ENCODE measurements at regions not wholly inside any gene's neighbourhood (a gene's known extent, or its start where the extent isn't known, plus 50 kb on each side); places are given as distances from the start of the nearest gene placed in this dataset.

GRCh38 chr5:167595196-167595595 lies 696.2 kb upstream of the WWC1 start:
- ATAC-seq = no peak; the same call in 2 of the 3 replicates

GRCh38 chr5:167598166-167598565 lies 693.3 kb upstream of the WWC1 start:
- no peak for ATAC-seq
- TF ChIP-seq CREB5 (CRISPR knock-in tag; IDR thresholded peaks at IDR 0.05; ENCODE audit: low read depth) (no peak), SNAI2 (CRISPR knock-in tag; IDR thresholded peaks at IDR 0.05) (no peak), ZFP30 (CRISPR knock-in tag; IDR thresholded peaks at IDR 0.05) (no peak), ISL1 (CRISPR knock-in tag; IDR thresholded peaks at IDR 0.05) (no peak)

More at GRCh38 chr5:167595196-167595595, 696.2 kb upstream of the WWC1 start:
- TF ChIP-seq SNAI2 (CRISPR knock-in tag; IDR thresholded peaks at IDR 0.05) (no peak), TCF4 (CRISPR knock-in tag; IDR thresholded peaks at IDR 0.05; ENCODE audit: borderline replicate concordance) (no peak), CSRNP3 (CRISPR knock-in tag; IDR thresholded peaks at IDR 0.05) (no peak), ISL1 (CRISPR knock-in tag; IDR thresholded peaks at IDR 0.05) (no peak), ESRRG (CRISPR knock-in tag; IDR thresholded peaks at IDR 0.05) (no peak), GLIS3 (CRISPR knock-in tag; IDR thresholded peaks at IDR 0.05) (no peak), PPARA (CRISPR knock-in tag; IDR thresholded peaks at IDR 0.05; ENCODE audit: borderline replicate concordance) (no peak), OSR1 (CRISPR knock-in tag; IDR thresholded peaks at IDR 0.05) (no peak), PATZ1 (CRISPR knock-in tag; IDR thresholded peaks at IDR 0.05; ENCODE audit: borderline replicate concordance) (no peak), CSDC2 (CRISPR knock-in tag; IDR thresholded peaks at IDR 0.05) (no peak), ARNTL (CRISPR knock-in tag; IDR thresholded peaks at IDR 0.05; ENCODE audit: borderline replicate concordance, low read depth) (no peak), TSHZ2 (CRISPR knock-in tag; IDR thresholded peaks at IDR 0.05) (no peak), CREB5 (CRISPR knock-in tag; IDR thresholded peaks at IDR 0.05; ENCODE audit: low read depth) (no peak), RARB (CRISPR knock-in tag; IDR thresholded peaks at IDR 0.05) (no peak), ZFP3 (CRISPR knock-in tag; IDR thresholded peaks at IDR 0.05) (no peak), ZNF565 (CRISPR knock-in tag; conservative IDR thresholded peaks at IDR 0.05; ENCODE audit: low read depth) (no peak)

GRCh38 chr5:167602067-167602466 lies 689.4 kb upstream of the WWC1 start:
- TF ChIP-seq CREB5 (CRISPR knock-in tag; IDR thresholded peaks at IDR 0.05; ENCODE audit: low read depth) = no peak
- no peak for TF ChIP-seq ZFP3 (CRISPR knock-in tag; IDR thresholded peaks at IDR 0.05)
- TF ChIP-seq CSDC2 (CRISPR knock-in tag; IDR thresholded peaks at IDR 0.05) = no peak
- no peak for TF ChIP-seq SNAI2 (CRISPR knock-in tag; IDR thresholded peaks at IDR 0.05)
- no peak for TF ChIP-seq ESRRG (CRISPR knock-in tag; IDR thresholded peaks at IDR 0.05)
- no peak for TF ChIP-seq PPARA (CRISPR knock-in tag; IDR thresholded peaks at IDR 0.05; ENCODE audit: borderline replicate concordance)
- no peak for TF ChIP-seq ZFP30 (CRISPR knock-in tag; IDR thresholded peaks at IDR 0.05)
- no peak for ATAC-seq

- ATAC-seq = no peak
- TF ChIP-seq ZFP3 (CRISPR knock-in tag; IDR thresholded peaks at IDR 0.05) (no peak), CSDC2 (CRISPR knock-in tag; IDR thresholded peaks at IDR 0.05) (no peak), ZNF8 (CRISPR knock-in tag; IDR thresholded peaks at IDR 0.05) (no peak), POU6F1 (CRISPR knock-in tag; IDR thresholded peaks at IDR 0.05; ENCODE audit: borderline replicate concordance, low read depth) (no peak), PPARA (CRISPR knock-in tag; IDR thresholded peaks at IDR 0.05; ENCODE audit: borderline replicate concordance) (no peak), CREB5 (CRISPR knock-in tag; IDR thresholded peaks at IDR 0.05; ENCODE audit: low read depth) (no peak), RARB (CRISPR knock-in tag; IDR thresholded peaks at IDR 0.05) (no peak), ARNTL (CRISPR knock-in tag; IDR thresholded peaks at IDR 0.05; ENCODE audit: borderline replicate concordance, low read depth) (no peak), ZFP30 (CRISPR knock-in tag; IDR thresholded peaks at IDR 0.05) (no peak), ESRRG (CRISPR knock-in tag; IDR thresholded peaks at IDR 0.05) (no peak)
Observed at GRCh38 chr5:167603135-167603534, 688.3 kb upstream of the WWC1 start.

All from SK-N-SH treated with all-trans-retinoic acid at 6 μM for 48 hours (cell line).